HK-2 (cell line): ENCODE measurements at regions not wholly inside any gene's neighbourhood (a gene's known extent, or its start where the extent isn't known, plus 50 kb on each side); places are given as distances from the start of the nearest gene placed in this dataset.

Source experiments
- DNase-seq: peaks from one replicate; pipeline ENCODE4 v3.0.0-alpha.2; 2018; ENCODE audit not compliant: unreplicated experiment

DNA sequence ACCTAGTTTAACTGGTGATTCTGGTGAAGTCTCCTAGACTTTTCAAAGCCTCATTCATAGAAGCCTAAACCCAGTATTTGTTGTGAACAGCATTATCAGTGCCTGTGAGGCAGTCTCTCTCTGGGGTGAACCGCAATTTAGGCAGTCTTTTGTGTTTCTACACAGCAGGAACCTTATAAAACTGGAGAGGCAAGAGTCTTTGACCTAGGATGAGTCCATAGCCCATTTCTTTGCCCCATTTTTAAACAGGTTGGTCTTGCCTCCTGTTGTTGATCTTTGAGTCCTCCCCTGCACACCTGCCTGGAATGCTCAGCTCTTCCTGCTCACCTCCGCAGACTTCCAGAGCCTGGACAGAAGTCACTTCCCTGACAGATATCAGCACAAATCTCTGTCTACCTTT is 51.2 kb upstream of the NRP1 start:
- no peak for DNase-seq

DNA sequence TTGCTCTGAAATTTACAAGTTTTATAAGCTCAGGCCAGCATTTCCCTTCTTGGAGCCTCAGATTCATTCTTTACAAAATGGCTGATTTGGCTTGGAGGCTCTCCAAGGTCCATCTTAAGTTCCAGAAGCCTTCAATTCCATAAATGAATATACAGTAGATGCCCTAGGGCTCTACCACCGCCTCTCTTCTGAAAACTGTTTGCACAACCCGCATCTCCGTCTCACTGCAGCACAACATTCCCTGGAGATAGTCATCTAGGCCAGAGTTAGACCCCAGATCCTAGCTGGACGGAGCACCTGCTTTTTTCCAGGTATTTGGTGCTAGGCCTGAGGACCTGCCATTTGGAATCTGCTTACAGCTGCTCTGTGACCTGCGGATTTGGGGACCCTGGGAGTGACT is 50.5 kb upstream of the NRP1 start:
- DNase-seq, result no peak
